ENCODE measurements at regions not wholly inside any gene's neighbourhood (a gene's known extent, or its start where the extent isn't known, plus 50 kb on each side); places are given as distances from the start of the nearest gene placed in this dataset.

GRCh38 chr15:89393056-89393455 is 58.4 kb upstream of the POLG start:
- DNase-seq (ENCODE audit: insufficient read length, low spot score) (no peak), FAIRE-seq (no peak)
- no peak for TF ChIP-seq POLR2A (IDR thresholded peaks at IDR 0.05; ENCODE audit: low read depth, low read length)

- TF ChIP-seq POLR2A (IDR thresholded peaks at IDR 0.05; ENCODE audit: low read depth, low read length), result no peak
- no peak for FAIRE-seq
- DNase-seq (ENCODE audit: insufficient read length, low spot score), result no peak
Observed at GRCh38 chr15:89391685-89392257, 57.1 kb upstream of the POLG start.

- TF ChIP-seq POLR2A (IDR thresholded peaks at IDR 0.05; ENCODE audit: low read depth, low read length), result no peak
- DNase-seq (ENCODE audit: insufficient read length, low spot score) (no peak), FAIRE-seq (no peak)
Observed at GRCh38 chr15:89389841-89390603, 55.4 kb upstream of the POLG start.

- FAIRE-seq, result no peak
- no peak for DNase-seq (ENCODE audit: insufficient read length, low spot score)
- no peak for TF ChIP-seq POLR2A (IDR thresholded peaks at IDR 0.05; ENCODE audit: low read depth, low read length)
Observed at GRCh38 chr15:89387140-89387903, 52.7 kb upstream of the POLG start.

- DNase-seq (ENCODE audit: insufficient read length, low spot score), result peak; percentile 40
- no peak for TF ChIP-seq POLR2A (IDR thresholded peaks at IDR 0.05; ENCODE audit: low read depth, low read length)
- FAIRE-seq, result no peak
Observed at GRCh38 chr15:89385596-89386331, 51.1 kb upstream of the POLG start.
